CD14-positive monocyte (primary cell): ENCODE measurements at regions not wholly inside any gene's neighbourhood (a gene's known extent, or its start where the extent isn't known, plus 50 kb on each side); places are given as distances from the start of the nearest gene placed in this dataset.

Experiments
- DNase-seq, 3 donors: peaks; one replicate each; pipeline ENCODE4 v3.0.0-alpha.2; 2011 to 2022
- H2AFZ ChIP-seq: 2 replicates; pipeline ENCODE4 v1.6.0; 2012; ENCODE audit warnings: mild to moderate bottlenecking, low read depth, low read length, inconsistent platforms; ENCODE audit not compliant: insufficient read depth, poor library complexity, severe bottlenecking
- H3K27ac ChIP-seq, 2 donors: 1 replicate in 1 of 2; 2 replicates in 1 of 2; pipeline ENCODE4 v1.5.1; 2012 to 2013; ENCODE audit warnings: low read length in 2 of 2, control low read depth in 1 of 2, inconsistent platforms in 1 of 2, low read depth in 1 of 2, mild to moderate bottlenecking in 1 of 2
- H3K27me3 ChIP-seq, 2 donors: one replicate each; pipeline versions ENCODE4 v1.6.0 to v1.6.1; 2011 to 2013; ENCODE audit warnings: low read length in 2 of 2; ENCODE audit not compliant: control insufficient read depth in 2 of 2, insufficient read depth in 2 of 2
- H3K36me3 ChIP-seq, 2 donors: replicated peaks in 1 of 2; 1 replicate in 1 of 2; 2 replicates in 1 of 2; pipeline versions ENCODE4 v1.5.1 to v1.6.1; 2012 to 2013; ENCODE audit warnings: low read length in 2 of 2, control low read depth in 1 of 2, inconsistent platforms in 1 of 2, mild to moderate bottlenecking in 1 of 2; ENCODE audit not compliant: insufficient read depth in 2 of 2, control insufficient read depth in 1 of 2
- H3K4me1 ChIP-seq, 2 donors: 1 replicate in 1 of 2; 2 replicates in 1 of 2; pipeline versions ENCODE4 v1.5.1 to v1.6.1; 2012 to 2013; ENCODE audit warnings: low read length in 2 of 2, control low read depth in 1 of 2, inconsistent platforms in 1 of 2, mild to moderate bottlenecking in 1 of 2, moderate library complexity in 1 of 2; ENCODE audit not compliant: insufficient read depth in 2 of 2, control insufficient read depth in 1 of 2
- H3K4me2 ChIP-seq: replicated peaks from 2 replicates; pipeline ENCODE3; 2012; ENCODE audit warnings: low read length, moderate library complexity, mild to moderate bottlenecking; ENCODE audit not compliant: poor library complexity, severe bottlenecking; ENCODE audit errors: extremely low read depth
- H3K4me3 ChIP-seq, 3 experiments: fragments of 200-600 bp in 1 of 3; sonication (generic) in 1 of 3; replicated peaks in 1 of 3; 1 replicate in 2 of 3; 2 replicates in 1 of 3; pipeline ENCODE4 v1.5.1; 2011 to 2013; ENCODE audit warnings: low read length in 3 of 3, mild to moderate bottlenecking in 3 of 3, control low read depth in 2 of 3, low read depth in 2 of 3, inconsistent platforms in 1 of 3, moderate library complexity in 1 of 3
- H3K79me2 ChIP-seq: 2 replicates; pipeline ENCODE4 v1.6.0; 2012; ENCODE audit warnings: mild to moderate bottlenecking, control low read depth, inconsistent platforms, low read length, moderate library complexity; ENCODE audit not compliant: insufficient read depth
- H3K9ac ChIP-seq: 2 replicates; pipeline ENCODE4 v1.6.0; 2017; ENCODE audit warnings: low read length, mild to moderate bottlenecking; ENCODE audit not compliant: insufficient read depth, poor library complexity, severe bottlenecking
- H3K9me3 ChIP-seq, 2 donors: replicated peaks in 1 of 2; 1 replicate in 1 of 2; 2 replicates in 1 of 2; pipeline versions ENCODE4 v1.5.1 to v1.6.1; 2012 to 2013; ENCODE audit warnings: low read length in 2 of 2, control low read depth in 1 of 2; ENCODE audit not compliant: control insufficient read depth in 1 of 2, insufficient read depth in 1 of 2
- H4K20me1 ChIP-seq: 2 replicates; pipeline ENCODE4 v1.6.0; 2012; ENCODE audit warnings: mild to moderate bottlenecking, low read length, control low read depth, moderate library complexity; ENCODE audit not compliant: insufficient read depth
- H3K27ac Mint-ChIP-seq, 7 donors: one replicate each; pipeline ENCODE4 v1.8.0; 2020; ENCODE audit warnings: mild to moderate bottlenecking in 7 of 7, mixed read lengths in 7 of 7, moderate library complexity in 6 of 7, inconsistent platforms in 2 of 7
- H3K27me3 Mint-ChIP-seq, 3 donors: one replicate each; pipeline ENCODE4 v1.8.0; 2021 to 2022; ENCODE audit warnings: low read depth in 3 of 3, mild to moderate bottlenecking in 3 of 3, mixed read lengths in 3 of 3, moderate library complexity in 3 of 3, inconsistent platforms in 1 of 3
- H3K36me3 Mint-ChIP-seq, 2 donors: one replicate each; pipeline ENCODE4 v1.8.0; 2020; ENCODE audit warnings: mixed read lengths in 2 of 2, inconsistent platforms in 1 of 2, mild to moderate bottlenecking in 1 of 2
- H3K4me1 Mint-ChIP-seq: one replicate; pipeline ENCODE4 v1.8.0; 2020; ENCODE audit warnings: mild to moderate bottlenecking, mixed read lengths
- H3K4me3 Mint-ChIP-seq, 2 donors: one replicate each; pipeline ENCODE4 v1.8.0; 2020; ENCODE audit warnings: mild to moderate bottlenecking in 2 of 2, mixed read lengths in 2 of 2, moderate library complexity in 1 of 2
- H3K9me3 Mint-ChIP-seq, 7 donors: one replicate each; pipeline ENCODE4 v1.8.0; 2020 to 2022; ENCODE audit warnings: mixed read lengths in 7 of 7, mild to moderate bottlenecking in 6 of 7, moderate library complexity in 6 of 7, inconsistent platforms in 2 of 7
- WGBS: methylation state at CpG from one replicate; pipeline ENCODE4 v1.1.5; 2013; ENCODE audit warnings: missing lambda C conversion rate; ENCODE audit not compliant: insufficient coverage; 5-methylcytosine and 5-hydroxymethylcytosine counted together
- intact Hi-C, 2 donors: fragments of 100-400 bp; cut with micrococcal nuclease; formaldehyde crosslinking; loops; one replicate each; pipeline versions ENCODE4 v1.15.0 to v1.15.1; 2023
- TF ChIP-seq, protein P1 (sequence below): fragments of 200-600 bp; IDR thresholded peaks from one replicate; pipeline ENCODE4 v1.8.0; 2022; ENCODE audit warnings: antibody characterized with exemption, mild to moderate bottlenecking

DNA sequence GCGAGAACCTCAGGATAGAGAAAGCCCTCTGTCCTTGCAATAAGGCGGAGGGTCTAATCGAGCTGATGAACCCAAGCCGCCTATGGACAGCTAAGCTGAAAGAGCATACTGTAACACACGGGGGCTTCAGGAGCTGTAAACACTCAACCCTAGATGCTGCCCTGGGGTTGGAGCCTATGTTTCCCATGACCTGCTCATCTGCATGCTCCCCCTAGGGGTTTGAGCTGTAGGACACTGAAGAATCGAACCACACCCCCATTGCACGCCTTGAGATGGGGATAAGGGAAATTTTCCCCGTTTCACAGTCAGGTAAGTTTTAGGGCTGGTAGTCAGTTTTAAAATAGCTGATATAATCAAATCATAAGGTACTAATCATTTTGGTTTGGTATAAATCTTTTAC, 675.6 kb upstream of the CDH8 start:
- Histone ChIP-seq H3K4me1 (no peaks in the 10 kb centered on the region), H2AFZ (no peak overlapping the region), H3K27ac (no peak overlapping the region), H3K36me3 (no peaks in the 10 kb centered on the region), H3K79me2 (no peaks in the 10 kb centered on the region), H3K27me3 (no peaks in the 10 kb centered on the region), H4K20me1 (no peaks in the 10 kb centered on the region), H3K4me2 (no peak overlapping the region), H3K9ac (no peak overlapping the region), H3K4me3 (no peak overlapping the region), H3K9me3 (peaks cover 0 to 6% of the 10 kb centered on the region in 2 donors)
- H3K4me1 Mint-ChIP-seq, result no peaks in the 10 kb centered on the region
- 97% methylated on average over 5 of the region's 8 CpGs for WGBS
- H3K9me3 Mint-ChIP-seq, result peaks cover 0 to 5% (median 2%) of the 10 kb centered on the region in 7 donors
- peaks cover 0 to 2% (median 0%) of the 10 kb centered on the region in 3 donors for H3K27me3 Mint-ChIP-seq
- no peaks in the 10 kb centered on the region for H3K36me3 Mint-ChIP-seq
- DNase-seq, result no peak
- H3K27ac Mint-ChIP-seq, result no peak overlapping the region
- intact Hi-C loops, result no loop called here
- TF ChIP-seq, protein P1, sequence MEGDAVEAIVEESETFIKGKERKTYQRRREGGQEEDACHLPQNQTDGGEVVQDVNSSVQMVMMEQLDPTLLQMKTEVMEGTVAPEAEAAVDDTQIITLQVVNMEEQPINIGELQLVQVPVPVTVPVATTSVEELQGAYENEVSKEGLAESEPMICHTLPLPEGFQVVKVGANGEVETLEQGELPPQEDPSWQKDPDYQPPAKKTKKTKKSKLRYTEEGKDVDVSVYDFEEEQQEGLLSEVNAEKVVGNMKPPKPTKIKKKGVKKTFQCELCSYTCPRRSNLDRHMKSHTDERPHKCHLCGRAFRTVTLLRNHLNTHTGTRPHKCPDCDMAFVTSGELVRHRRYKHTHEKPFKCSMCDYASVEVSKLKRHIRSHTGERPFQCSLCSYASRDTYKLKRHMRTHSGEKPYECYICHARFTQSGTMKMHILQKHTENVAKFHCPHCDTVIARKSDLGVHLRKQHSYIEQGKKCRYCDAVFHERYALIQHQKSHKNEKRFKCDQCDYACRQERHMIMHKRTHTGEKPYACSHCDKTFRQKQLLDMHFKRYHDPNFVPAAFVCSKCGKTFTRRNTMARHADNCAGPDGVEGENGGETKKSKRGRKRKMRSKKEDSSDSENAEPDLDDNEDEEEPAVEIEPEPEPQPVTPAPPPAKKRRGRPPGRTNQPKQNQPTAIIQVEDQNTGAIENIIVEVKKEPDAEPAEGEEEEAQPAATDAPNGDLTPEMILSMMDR, result no peak
- no peak overlapping the region for H3K4me3 Mint-ChIP-seq

DNA sequence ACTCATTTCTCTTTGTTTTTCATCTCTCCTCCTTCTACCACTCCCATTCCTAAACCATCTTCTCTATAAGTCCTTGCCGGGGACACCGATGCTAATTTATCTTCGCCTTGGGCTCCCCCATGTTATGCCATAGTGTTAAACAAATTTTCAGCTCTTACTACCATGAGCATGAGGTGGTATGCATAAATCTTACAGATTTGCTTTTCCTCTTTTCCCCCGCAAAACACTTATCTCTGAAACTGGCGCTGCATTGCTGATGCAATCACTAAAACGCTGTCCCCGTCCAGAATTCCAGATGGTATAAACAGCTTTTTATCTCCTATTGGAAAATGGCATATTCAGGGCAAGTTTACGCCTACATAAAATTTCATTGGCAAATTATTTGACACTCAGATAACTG, 673.6 kb upstream of the CDH8 start:
- no peak overlapping the region for H3K4me2 ChIP-seq
- peaks cover 0 to 6% of the 10 kb centered on the region in 2 donors for H3K9me3 ChIP-seq
- H3K4me1 ChIP-seq, result no peaks in the 10 kb centered on the region
- intact Hi-C loops, result no loop called here
- Mint-ChIP-seq H3K36me3 (no peaks in the 10 kb centered on the region), H3K4me1 (no peaks in the 10 kb centered on the region), H3K27me3 (peaks cover 0 to 2% (median 0%) of the 10 kb centered on the region in 3 donors), H3K4me3 (no peak overlapping the region), H3K27ac (no peak overlapping the region), H3K9me3 (peaks cover 0 to 5% (median 2%) of the 10 kb centered on the region in 7 donors)
- no peak for DNase-seq
- no peak overlapping the region for H2AFZ ChIP-seq
- H3K79me2 ChIP-seq, result no peaks in the 10 kb centered on the region
- H3K27me3 ChIP-seq, result no peaks in the 10 kb centered on the region
- H3K9ac ChIP-seq, result no peak overlapping the region
- TF ChIP-seq, protein P1, result no peak
- no peaks in the 10 kb centered on the region for H3K36me3 ChIP-seq
- no peak overlapping the region for H3K27ac ChIP-seq
- no peaks in the 10 kb centered on the region for H4K20me1 ChIP-seq
- WGBS, result 49% methylated on average over 5 of the region's 8 CpGs
- no peak overlapping the region for H3K4me3 ChIP-seq
